Hepatocyte (in vitro differentiated cells): ENCODE measurements at regions not wholly inside any gene's neighbourhood (a gene's known extent, or its start where the extent isn't known, plus 50 kb on each side); places are given as distances from the start of the nearest gene placed in this dataset.

Experiments used
- DNase-seq: peaks from one replicate; pipeline ENCODE4 v3.0.0-alpha.2; 2016; ENCODE audit warnings: low spot score
- H2AFZ ChIP-seq: fragments of 200-600 bp; sonication (generic); 2 replicates; pipeline ENCODE4 v1.6.0; 2016; ENCODE audit warnings: antibody characterized with exemption, mild to moderate bottlenecking
- H3K27ac ChIP-seq: fragments of 200-600 bp; sonication (generic); 2 replicates; pipeline ENCODE4 v1.5.1; 2016; ENCODE audit warnings: mild to moderate bottlenecking
- H3K27me3 ChIP-seq: fragments of 200-600 bp; sonication (generic); 2 replicates; pipeline ENCODE4 v1.6.1; 2016
- H3K36me3 ChIP-seq: fragments of 200-600 bp; sonication (generic); replicated peaks from 2 replicates; pipeline ENCODE4 v1.5.1; 2016; ENCODE audit warnings: low read depth; ENCODE audit not compliant: insufficient read depth
- H3K4me1 ChIP-seq: fragments of 200-600 bp; sonication (generic); 2 replicates; pipeline ENCODE4 v1.5.1; 2016; ENCODE audit warnings: mild to moderate bottlenecking, moderate library complexity; ENCODE audit not compliant: insufficient read depth
- H3K4me2 ChIP-seq: fragments of 200-600 bp; sonication (generic); 2 replicates; pipeline ENCODE4 v1.6.0; 2016
- H3K4me3 ChIP-seq: fragments of 200-600 bp; sonication (generic); 2 replicates; pipeline ENCODE4 v1.5.1; 2016; ENCODE audit warnings: mild to moderate bottlenecking
- H3K79me2 ChIP-seq: fragments of 200-600 bp; sonication (generic); 2 replicates; pipeline ENCODE4 v1.6.0; 2017; ENCODE audit warnings: mild to moderate bottlenecking
- H3K9me2 ChIP-seq: fragments of 200-600 bp; sonication (generic); replicated peaks from 2 replicates; pipeline ENCODE4 v1.6.0; 2017; ENCODE audit warnings: mild to moderate bottlenecking; ENCODE audit not compliant: insufficient read depth
- H3K9me3 ChIP-seq: fragments of 200-600 bp; sonication (generic); 2 replicates; pipeline ENCODE4 v1.5.1; 2016; ENCODE audit warnings: low read depth, mild to moderate bottlenecking
- H4K20me1 ChIP-seq: fragments of 200-600 bp; sonication (generic); 2 replicates; pipeline ENCODE4 v1.6.0; 2016; ENCODE audit warnings: mild to moderate bottlenecking; ENCODE audit not compliant: insufficient read depth, poor library complexity, severe bottlenecking
- CTCF ChIP-seq: fragments of 200-600 bp; sonication (generic); IDR thresholded peaks from 2 replicates; pipeline ENCODE4 v1.5.1; 2016; ENCODE audit warnings: antibody characterized with exemption, mild to moderate bottlenecking; ENCODE audit not compliant: poor library complexity
- EZH2 ChIP-seq: fragments of 200-600 bp; sonication (generic); IDR thresholded peaks from 2 replicates; pipeline ENCODE4 v1.6.1; 2016; ENCODE audit warnings: antibody characterized with exemption, mild to moderate bottlenecking, borderline replicate concordance
- EZH2phosphoT487 ChIP-seq: fragments of 200-600 bp; sonication (generic); IDR thresholded peaks from one replicate; pipeline ENCODE4 v1.6.1; 2018; ENCODE audit warnings: antibody characterized with exemption, mild to moderate bottlenecking, low read depth, moderate library complexity; ENCODE audit not compliant: unreplicated experiment, severe bottlenecking
- WGBS: methylation state at CpG from one replicate; pipeline ENCODE4 v1.1.6; 2016; ENCODE audit warnings: low lambda C conversion rate; ENCODE audit errors: missing lambda C conversion rate; 5-methylcytosine and 5-hydroxymethylcytosine counted together

- Histone ChIP-seq H3K9me3 (no peaks in the 10 kb centered on the region), H3K27ac (no peak overlapping the region), H3K4me2 (no peak overlapping the region), H3K4me1 (no peaks in the 10 kb centered on the region), H3K9me2 (no peaks in the 10 kb centered on the region), H2AFZ (no peak overlapping the region), H3K79me2 (no peaks in the 10 kb centered on the region), H3K4me3 (no peak overlapping the region), H4K20me1 (no peaks in the 10 kb centered on the region), H3K27me3 (no peaks in the 10 kb centered on the region), H3K36me3 (no peaks in the 10 kb centered on the region)
- TF ChIP-seq EZH2 (no peak), CTCF (no peak), EZH2phosphoT487 (no peak)
- 81% methylated on average over 1 of the region's 1 CpG for WGBS
- DNase-seq, result no peak
Measured at GRCh38 chr9:85208666-85209065, 533.1 kb downstream of the AGTPBP1 start.

DNA sequence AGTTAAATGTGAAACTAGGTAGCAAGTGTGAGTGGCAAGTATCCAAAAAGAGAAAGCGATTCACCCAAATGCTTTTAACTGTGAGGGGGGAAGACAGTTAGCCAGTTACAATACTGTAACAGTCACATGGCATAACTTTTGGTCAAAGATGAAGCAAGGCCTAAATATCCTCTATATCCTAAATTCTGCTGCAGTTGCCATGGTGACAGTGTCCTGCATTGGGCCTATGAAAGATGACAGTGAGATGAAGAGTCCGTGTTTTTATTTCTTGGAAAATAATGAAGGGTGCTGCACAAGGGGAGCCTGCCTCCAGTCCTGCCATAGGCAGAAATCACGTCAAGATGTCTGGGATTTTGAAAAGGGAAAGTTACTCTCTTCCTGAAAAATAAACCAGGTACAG is 534.6 kb downstream of the NTRK2 start:
- Histone ChIP-seq H3K4me3 (no peak overlapping the region), H4K20me1 (no peaks in the 10 kb centered on the region), H3K9me2 (no peaks in the 10 kb centered on the region), H3K79me2 (no peaks in the 10 kb centered on the region), H3K4me2 (no peak overlapping the region), H3K27ac (no peak overlapping the region), H3K9me3 (no peaks in the 10 kb centered on the region), H3K27me3 (no peaks in the 10 kb centered on the region), H3K36me3 (no peaks in the 10 kb centered on the region), H3K4me1 (no peaks in the 10 kb centered on the region), H2AFZ (no peak overlapping the region)
- 97% methylated on average over 3 of the region's 3 CpGs for WGBS
- no peak for DNase-seq
- TF ChIP-seq CTCF (no peak), EZH2 (no peak), EZH2phosphoT487 (no peak)

DNA sequence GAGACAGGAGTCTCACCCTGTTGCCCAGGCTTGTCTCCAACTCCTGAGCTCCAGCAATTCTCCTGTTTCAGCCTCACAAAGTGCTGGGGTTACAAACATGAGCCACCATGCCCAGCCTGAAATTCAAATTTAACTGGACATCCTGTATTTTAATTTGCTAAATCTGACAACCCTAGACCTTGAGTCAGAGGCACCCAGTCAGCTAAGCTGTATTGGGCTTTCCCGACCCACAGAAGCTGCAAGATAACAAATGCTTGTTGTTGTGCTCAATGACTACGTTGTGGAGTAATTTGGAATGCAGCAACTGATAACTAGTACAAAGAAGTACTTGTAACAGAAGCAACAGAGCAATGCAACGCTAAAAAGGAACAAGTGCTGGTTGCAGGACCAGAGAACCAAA is 533.1 kb downstream of the NTRK2 start:
- Histone ChIP-seq H3K27me3 (no peaks in the 10 kb centered on the region), H3K9me2 (no peaks in the 10 kb centered on the region), H3K9me3 (no peaks in the 10 kb centered on the region), H3K4me1 (no peaks in the 10 kb centered on the region), H3K4me2 (no peak overlapping the region), H2AFZ (no peak overlapping the region), H3K27ac (no peak overlapping the region), H3K4me3 (no peak overlapping the region), H3K79me2 (no peaks in the 10 kb centered on the region), H3K36me3 (no peaks in the 10 kb centered on the region), H4K20me1 (no peaks in the 10 kb centered on the region)
- TF ChIP-seq CTCF (no peak), EZH2 (no peak)
- no peak for DNase-seq
- WGBS, result 46% methylated on average over 3 of the region's 3 CpGs
